ENCODE measurements at regions not wholly inside any gene's neighbourhood (a gene's known extent, or its start where the extent isn't known, plus 50 kb on each side); places are given as distances from the start of the nearest gene placed in this dataset.

DNA sequence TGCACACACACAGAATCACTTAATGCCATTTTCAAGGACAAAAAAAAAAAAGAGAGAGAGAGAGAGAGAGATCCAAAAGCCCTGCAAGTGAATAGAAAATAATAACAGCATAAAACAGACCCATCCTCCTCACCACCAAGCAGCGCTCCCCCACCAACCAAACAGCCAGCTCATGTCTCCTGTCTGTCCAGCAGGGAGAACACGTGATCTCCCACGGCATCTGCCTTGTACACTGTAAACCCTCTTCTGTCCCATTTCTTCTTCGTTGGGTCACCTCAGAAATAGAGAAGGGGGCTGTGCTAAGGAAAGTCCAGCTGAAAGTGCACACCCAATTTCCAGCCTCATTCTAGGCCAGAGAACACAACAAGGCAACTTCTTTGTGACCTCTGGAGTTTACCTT, 222.5 kb downstream of the EXOC5 start:
- TF ChIP-seq POLR2A (IDR thresholded peaks at IDR 0.05; ENCODE audit: low read length) (no peak), GATA1 (IDR thresholded peaks at IDR 0.05; ENCODE audit: low read depth, low read length) (no peak)
